A549 (cell line): ENCODE measurements at regions not wholly inside any gene's neighbourhood (a gene's known extent, or its start where the extent isn't known, plus 50 kb on each side); places are given as distances from the start of the nearest gene placed in this dataset.
"Not testable (repeated sequence)": the region's sequence is repeated elsewhere in the genome, so short reads cannot be mapped to it uniquely, and the experiment has no call there.

Experiments
- ATAC-seq, 2 experiments: fragments of 200-7000 bp in 1 of 2; fragments of >200 bp in 1 of 2; cut with Nextera tagmentation in 1 of 2; cut with Tn5 transposase in 1 of 2; 3 replicates each; pipeline versions ENCODE4 v1.8.0 to v1.9.1; 2018 to 2020; ENCODE audit warnings: mild to moderate bottlenecking in 1 of 2, moderate library complexity in 1 of 2
- CTCF ChIA-PET: fragments of 300-600 bp; sonication (Branson Sonifier 250); formaldehyde crosslinking; extraction: SDS; loops from one replicate; lab custom pipeline; 2021; ENCODE audit warnings: antibody characterized with exemption, inconsistent platforms; lab: Yijun Ruan, JAX
- POLR2A ChIA-PET: fragments of 350-600 bp; formaldehyde crosslinking; extraction: SDS; loops from one replicate; lab custom pipeline; 2021; ENCODE audit warnings: antibody characterized with exemption, inconsistent platforms; lab: Yijun Ruan, JAX
- DNase-seq, 2 experiments: peaks; one replicate each; pipeline versions ENCODE4 v3.0.0 to v3.0.0-alpha.2; 2011 to 2016; ENCODE audit warnings: low read depth in 1 of 2, low spot score in 1 of 2
- FAIRE-seq: peaks from 2 replicates; lab custom pipeline; 2011; peaks lifted over from hg19 to GRCh38; lab: Jason Lieb, UNC
- H3K27ac ChIP-seq, 2 experiments: fragments of >200 bp; sonication (Bioruptor Twin); formaldehyde crosslinking; 3 replicates each; pipeline ENCODE4 v1.5.1; 2016 to 2017
- H3K4me1 ChIP-seq: fragments of >200 bp; sonication (Bioruptor Twin); formaldehyde crosslinking; 3 replicates; pipeline ENCODE4 v1.6.1; 2016
- H3K4me2 ChIP-seq: fragments of >200 bp; sonication (Bioruptor Twin); formaldehyde crosslinking; 3 replicates; pipeline ENCODE4 v1.6.1; 2016
- H3K4me3 ChIP-seq: fragments of >200 bp; sonication (Bioruptor Twin); formaldehyde crosslinking; 3 replicates; pipeline ENCODE4 v1.5.1; 2016
- H3K9me3 ChIP-seq: fragments of >200 bp; sonication (Bioruptor Twin); formaldehyde crosslinking; 3 replicates; pipeline ENCODE4 v1.6.1; 2016
- ATOH8 ChIP-seq: fragments of 250-450 bp; sonication (Bioruptor Pico); IDR thresholded peaks from 2 replicates; pipeline ENCODE4 v1.5.0; 2020; ENCODE audit warnings: low read depth, mild to moderate bottlenecking, moderate library complexity
- CTCF ChIP-seq: fragments of >200 bp; sonication (Bioruptor Twin); formaldehyde crosslinking; IDR thresholded peaks from 3 replicates; pipeline ENCODE4 v1.5.1; 2016
- EHF ChIP-seq: fragments of 250-450 bp; sonication (Bioruptor Pico); IDR thresholded peaks from 2 replicates; pipeline ENCODE4 v1.5.0; 2020; ENCODE audit warnings: mild to moderate bottlenecking
- FOSB ChIP-seq: fragments of 250-450 bp; sonication (Bioruptor Pico); IDR thresholded peaks from 2 replicates; pipeline ENCODE4 v1.5.0; 2020; ENCODE audit warnings: mild to moderate bottlenecking, moderate library complexity
- FOXS1 ChIP-seq: fragments of 250-450 bp; sonication (Bioruptor Pico); IDR thresholded peaks from 2 replicates; pipeline ENCODE4 v1.5.0; 2020; ENCODE audit warnings: mild to moderate bottlenecking, moderate library complexity
- HEYL ChIP-seq: fragments of 250-450 bp; sonication (Bioruptor Pico); IDR thresholded peaks from 2 replicates; pipeline ENCODE4 v1.8.0; 2021; ENCODE audit warnings: mild to moderate bottlenecking, moderate library complexity
- HOXB5 ChIP-seq: fragments of 250-450 bp; sonication (Bioruptor Pico); IDR thresholded peaks from 2 replicates; pipeline ENCODE4 v1.5.0; 2020; ENCODE audit warnings: mild to moderate bottlenecking, moderate library complexity
- JUNB ChIP-seq: fragments of >200 bp; sonication (Bioruptor Twin); formaldehyde crosslinking; IDR thresholded peaks from 2 replicates; pipeline ENCODE4 v1.6.1; 2016
- KDM5A ChIP-seq: fragments of 200-600 bp; sonication (generic); IDR thresholded peaks from 2 replicates; pipeline ENCODE4 v1.6.1; 2016; ENCODE audit warnings: antibody characterized with exemption, mild to moderate bottlenecking
- MYC ChIP-seq: IDR thresholded peaks from 2 replicates; pipeline ENCODE4 v1.6.1; 2012; ENCODE audit warnings: mild to moderate bottlenecking, inconsistent platforms, low read length, improper control_type of control experiment, borderline replicate concordance
- NFE2L2 ChIP-seq: fragments of 150-350 bp; conservative IDR thresholded peaks from 2 replicates; pipeline ENCODE4 v1.6.1; 2014; ENCODE audit warnings: low read length
- NPAS2 ChIP-seq: fragments of 250-450 bp; sonication (Bioruptor Pico); IDR thresholded peaks from 2 replicates; pipeline ENCODE4 v1.8.0; 2022; ENCODE audit warnings: mild to moderate bottlenecking, moderate library complexity, borderline replicate concordance
- PHF8 ChIP-seq: fragments of 200-600 bp; sonication (generic); IDR thresholded peaks from 2 replicates; pipeline ENCODE4 v1.6.1; 2016; ENCODE audit warnings: low read depth, mild to moderate bottlenecking, antibody characterized with exemption, moderate library complexity, borderline replicate concordance
- RCOR1 ChIP-seq: fragments of 150-350 bp; IDR thresholded peaks from 2 replicates; pipeline ENCODE4 v1.6.1; 2014; ENCODE audit warnings: antibody characterized with exemption, low read length, low read depth
- RNF2 ChIP-seq: fragments of 200-600 bp; sonication (generic); IDR thresholded peaks from 2 replicates; pipeline ENCODE4 v1.6.1; 2016; ENCODE audit warnings: low read depth, mild to moderate bottlenecking, antibody characterized with exemption, moderate library complexity, borderline replicate concordance
- SMC3 ChIP-seq: fragments of >200 bp; sonication (Bioruptor Twin); formaldehyde crosslinking; IDR thresholded peaks from 3 replicates; pipeline ENCODE4 v1.6.1; 2018; ENCODE audit warnings: inconsistent platforms
- SREBF2 ChIP-seq: fragments of 450-650 bp; IDR thresholded peaks from 2 replicates; pipeline ENCODE4 v1.6.1; 2014; ENCODE audit warnings: mild to moderate bottlenecking, moderate library complexity
- TP53 ChIP-seq: fragments of 250-450 bp; sonication (Bioruptor Pico); IDR thresholded peaks from 2 replicates; pipeline ENCODE4 v1.5.0; 2021; ENCODE audit warnings: mild to moderate bottlenecking, moderate library complexity
- ZFP36 ChIP-seq: fragments of 450-650 bp; IDR thresholded peaks from 2 replicates; pipeline ENCODE4 v1.6.1; 2014; ENCODE audit warnings: borderline replicate concordance; ENCODE audit not compliant: partially characterized antibody
- ZSCAN20 ChIP-seq: fragments of 250-450 bp; sonication (Bioruptor Pico); IDR thresholded peaks from 2 replicates; pipeline ENCODE4 v1.8.0; 2022; ENCODE audit warnings: mild to moderate bottlenecking, moderate library complexity
- WGBS: methylation state at CpG from one replicate; pipeline ENCODE4 v1.1.6; 2017; ENCODE audit errors: missing lambda C conversion rate; 5-methylcytosine and 5-hydroxymethylcytosine counted together
- TF ChIP-seq, protein P1 (sequence below): fragments of >200 bp; sonication (Bioruptor Twin); formaldehyde crosslinking; IDR thresholded peaks from 2 replicates; pipeline ENCODE4 v1.6.1; 2016

GRCh38 chr5:66442951-66443445 lies 153.2 kb upstream of the MAST4 start:
- H3K27ac ChIP-seq: no peak overlapping the region
- ChIA-PET CTCF (no interaction called here), POLR2A (no interaction called here)
- ATAC-seq: no peak
- no peaks in the 10 kb centered on the region for H3K4me1 ChIP-seq
- no peak for TF ChIP-seq CTCF
- no peak for TF ChIP-seq JUNB
- TF ChIP-seq FOSB (CRISPR knock-in tag): no peak
- no peak for TF ChIP-seq HEYL
- no peak for TF ChIP-seq HOXB5
- no peak for TF ChIP-seq ATOH8 (CRISPR knock-in tag)
- no peak for TF ChIP-seq ZFP36
- TF ChIP-seq RCOR1: no peak
- no peak for TF ChIP-seq TP53 (CRISPR knock-in tag)
- no peak for TF ChIP-seq SMC3
- TF ChIP-seq NPAS2: no peak
- TF ChIP-seq, protein P1, sequence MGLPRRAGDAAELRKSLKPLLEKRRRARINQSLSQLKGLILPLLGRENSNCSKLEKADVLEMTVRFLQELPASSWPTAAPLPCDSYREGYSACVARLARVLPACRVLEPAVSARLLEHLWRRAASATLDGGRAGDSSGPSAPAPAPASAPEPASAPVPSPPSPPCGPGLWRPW: no peak
- FAIRE-seq: no peak
- no peak overlapping the region for H3K4me2 ChIP-seq
- H3K4me3 ChIP-seq: no peak overlapping the region
- H3K9me3 ChIP-seq: no peaks in the 10 kb centered on the region
- DNase-seq: no peak
- WGBS: 23% methylated on average over 5 of the region's 5 CpGs

DNA sequence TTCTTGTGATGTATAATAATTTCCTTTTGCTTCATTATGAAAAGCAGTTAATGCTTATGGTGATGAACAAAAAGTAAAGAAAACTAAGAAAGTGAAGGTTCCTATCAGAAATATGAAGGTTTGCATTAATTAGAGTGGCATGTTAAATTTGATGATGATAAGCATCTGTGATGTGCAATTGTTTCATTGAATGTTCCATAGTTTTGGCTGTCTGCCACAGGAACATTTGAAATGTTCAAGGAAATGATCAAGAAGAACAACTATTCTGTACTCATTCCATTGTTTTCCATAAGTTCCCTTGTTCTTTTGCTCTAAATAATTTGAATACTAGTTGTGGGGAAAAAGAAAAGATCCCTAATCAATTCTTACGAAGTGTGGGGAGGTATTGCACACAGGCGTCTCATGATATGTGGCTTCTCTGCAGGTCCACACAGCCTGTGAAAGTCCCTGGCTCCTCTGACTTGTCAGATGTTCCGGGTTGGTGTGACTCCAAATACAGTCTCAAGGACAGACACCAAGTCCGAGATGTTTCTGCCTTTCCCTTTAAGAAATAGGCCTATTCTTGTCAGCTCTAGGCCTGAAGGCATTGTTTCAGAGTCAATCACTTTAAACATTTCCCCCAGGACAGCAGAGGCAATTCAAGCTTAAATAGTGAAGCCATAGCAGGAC lies 152.6 kb upstream of the MAST4 start:
- no peak for DNase-seq
- POLR2A ChIA-PET: no interaction called here
- TF ChIP-seq MYC: no peak
- TF ChIP-seq KDM5A: no peak
- no peak for TF ChIP-seq NPAS2
- TF ChIP-seq NFE2L2: no peak
- no peak for TF ChIP-seq FOXS1
- no peak for TF ChIP-seq RNF2
- no peak for TF ChIP-seq SREBF2
- TF ChIP-seq ZFP36: no peak
- no peak for TF ChIP-seq EHF
- no peak for TF ChIP-seq JUNB
- no peak for TF ChIP-seq PHF8
- no peak for TF ChIP-seq ZSCAN20 (CRISPR knock-in tag)
- ATAC-seq: no peak
- Histone ChIP-seq H3K4me3 (no peak overlapping the region), H3K4me2 (no peak overlapping the region), H3K4me1 (no peaks in the 10 kb centered on the region), H3K9me3 (no peaks in the 10 kb centered on the region), H3K27ac (no peak overlapping the region)
- no peak for FAIRE-seq
- 25% methylated on average over 4 of the region's 4 CpGs for whole genome bisulfite sequencing
- CTCF ChIA-PET: no interaction called here

- DNase-seq, H3K4me2 ChIP-seq, H3K4me1 ChIP-seq, POLR2A ChIA-PET, ATAC-seq, H3K27ac ChIP-seq, CTCF ChIA-PET, H3K9me3 ChIP-seq, FAIRE-seq, H3K4me3 ChIP-seq: not testable (repeated sequence)
- 20% methylated on average over 1 of the region's 1 CpG for WGBS
Observed at GRCh38 chr5:66448070-66448469, 148.1 kb upstream of the MAST4 start.
